Brain microvascular endothelial cell (primary cell): ENCODE measurements at regions not wholly inside any gene's neighbourhood (a gene's known extent, or its start where the extent isn't known, plus 50 kb on each side); places are given as distances from the start of the nearest gene placed in this dataset.
A peak's percentile ranks its signal among the peaks of the same experiment; 100 is the strongest.

Source experiments
- DNase-seq: peaks from one replicate; pipeline ENCODE4 v3.0.0-alpha.2; 2020
- H3K27ac ChIP-seq: fragments of 250-450 bp; sonication (Bioruptor Pico); 2 replicates; pipeline ENCODE4 v1.5.1; 2020; ENCODE audit warnings: mild to moderate bottlenecking, moderate library complexity
- H3K27me3 ChIP-seq: fragments of 250-450 bp; sonication (Bioruptor Pico); replicated peaks from 2 replicates; pipeline ENCODE4 v1.5.1; 2020; ENCODE audit warnings: mild to moderate bottlenecking
- H3K36me3 ChIP-seq: fragments of 250-450 bp; sonication (Bioruptor Pico); replicated peaks from 2 replicates; pipeline ENCODE4 v1.5.1; 2020; ENCODE audit warnings: mild to moderate bottlenecking
- H3K4me3 ChIP-seq: 2 replicates; pipeline ENCODE4 v1.5.1; 2011; ENCODE audit warnings: low read depth, mild to moderate bottlenecking, control low read depth, low read length, moderate library complexity
- CTCF ChIP-seq: IDR thresholded peaks from 2 replicates; pipeline ENCODE4 v1.5.1; 2011; ENCODE audit warnings: low read depth, mild to moderate bottlenecking, moderate library complexity, low read length, control low read depth, inconsistent platforms; ENCODE audit errors: missing control alignments
- in situ Hi-C: cut with HindIII; loops from 2 replicates; pipeline ENCODE4 v1.10.0; 2017; ENCODE audit warnings: low sequenced_read_pairs, low pct_ligation_motif_present

- no peak overlapping the region for H3K27ac ChIP-seq
- in situ Hi-C loops = no loop called here
- no peak overlapping the region for H3K4me3 ChIP-seq
- no peaks in the 10 kb centered on the region for H3K36me3 ChIP-seq
- TF ChIP-seq CTCF = no peak
- no peak for DNase-seq
- no peaks in the 10 kb centered on the region for H3K27me3 ChIP-seq
Observed at GRCh38 chr12:77727442-77728001, 103.2 kb upstream of the NAV3 start.

DNA sequence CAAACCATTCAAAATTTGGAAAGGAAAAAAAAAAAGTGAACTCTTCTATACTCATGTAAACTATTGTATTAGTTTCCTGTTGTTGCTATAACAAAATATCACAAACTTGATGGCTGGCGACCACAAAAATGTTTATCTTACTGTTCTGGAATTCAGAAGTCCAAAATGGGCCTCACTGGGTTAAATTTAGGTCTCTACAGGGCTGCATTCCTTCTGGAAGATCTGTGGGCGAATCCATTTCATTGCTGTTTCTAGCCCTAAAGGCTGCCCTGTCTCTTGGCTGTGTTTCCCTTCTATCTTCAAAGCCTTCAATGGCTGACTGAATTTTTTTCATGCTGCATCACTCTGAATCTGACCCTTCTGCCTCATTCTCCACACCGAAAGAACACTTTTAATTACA lies 105.1 kb upstream of the NAV3 start:
- Histone ChIP-seq H3K27me3 (no peaks in the 10 kb centered on the region), H3K27ac (peak overlapping the region; percentile 76), H3K4me3 (no peak overlapping the region), H3K36me3 (no peaks in the 10 kb centered on the region)
- in situ Hi-C loops = no loop called here
- peak; percentile 92 for DNase-seq
- no peak for TF ChIP-seq CTCF

DNA sequence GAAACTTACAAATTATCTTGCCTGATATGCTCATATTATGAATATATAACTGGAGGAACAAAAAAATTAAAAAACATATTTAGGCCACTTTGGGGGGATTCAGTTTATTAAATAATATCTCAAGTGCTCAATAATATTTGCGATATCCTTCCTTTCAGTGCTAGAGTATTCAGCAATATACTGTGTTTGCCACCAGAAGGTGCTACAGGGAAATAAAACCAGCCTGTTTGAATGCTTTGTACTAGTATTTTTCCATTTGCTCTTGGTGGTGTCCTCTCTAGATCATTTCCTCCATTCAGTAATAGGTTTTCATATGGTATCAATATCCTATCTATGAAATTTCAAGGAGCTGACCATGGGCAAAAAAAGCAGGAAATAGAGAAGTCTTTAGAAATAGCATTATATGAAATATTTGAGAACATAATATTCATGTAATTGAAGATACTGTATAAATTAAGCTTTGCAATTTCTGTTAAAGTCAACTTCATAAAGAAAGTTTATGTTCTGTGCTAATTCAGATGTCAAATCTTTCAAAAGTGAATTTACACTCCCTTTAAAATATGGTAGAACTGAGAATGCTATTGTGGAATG lies 106.2 kb upstream of the NAV3 start:
- H3K4me3 ChIP-seq = no peak overlapping the region
- peak; percentile 48 for DNase-seq
- peak; percentile 66 for TF ChIP-seq CTCF
- H3K27ac ChIP-seq = no peak overlapping the region
- no peaks in the 10 kb centered on the region for H3K36me3 ChIP-seq
- no peaks in the 10 kb centered on the region for H3K27me3 ChIP-seq
- in situ Hi-C loops = no loop called here

DNA sequence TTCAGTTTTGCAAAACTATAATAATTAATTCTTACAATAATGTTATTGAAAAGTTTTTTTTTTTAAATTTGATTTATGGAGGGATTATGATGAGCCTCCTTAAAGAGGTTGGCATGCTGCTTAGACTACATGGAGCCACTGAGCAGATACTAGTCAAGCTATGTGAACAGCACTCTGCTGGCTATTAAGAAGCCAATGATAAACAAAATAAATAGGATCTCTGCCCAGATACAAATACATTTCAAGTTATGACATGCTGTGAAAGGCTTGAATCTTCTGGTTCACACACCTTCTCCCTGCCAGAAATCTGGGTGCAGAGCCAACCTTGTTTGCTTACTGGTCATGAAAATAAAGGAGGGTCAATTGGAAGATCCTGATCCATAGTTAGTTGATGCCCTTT lies 107.4 kb upstream of the NAV3 start:
- no peak for DNase-seq
- Histone ChIP-seq H3K27ac (no peak overlapping the region), H3K27me3 (no peaks in the 10 kb centered on the region), H3K36me3 (no peaks in the 10 kb centered on the region), H3K4me3 (no peak overlapping the region)
- TF ChIP-seq CTCF = no peak
- in situ Hi-C loops = no loop called here

DNA sequence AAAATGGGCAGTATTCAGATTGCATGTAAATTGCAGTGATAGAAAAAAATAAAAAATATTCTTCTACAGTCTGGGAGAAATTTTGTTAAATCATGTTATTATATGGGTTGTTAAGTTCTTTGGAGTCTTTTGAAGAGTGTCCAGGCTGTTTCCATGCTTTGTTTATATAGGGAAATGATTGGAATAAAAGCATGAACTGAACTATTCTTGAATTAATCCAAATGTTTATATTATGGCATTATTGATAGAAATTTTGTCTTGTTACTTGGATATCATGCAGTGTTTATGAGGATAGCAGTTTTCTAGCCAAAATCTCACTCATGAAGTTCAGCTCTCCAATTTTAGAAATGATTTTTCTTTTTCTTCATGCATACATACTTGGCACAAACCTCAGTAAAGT lies 108.2 kb upstream of the NAV3 start:
- in situ Hi-C loops = no loop called here
- no peaks in the 10 kb centered on the region for H3K27me3 ChIP-seq
- no peak overlapping the region for H3K4me3 ChIP-seq
- no peak for DNase-seq
- no peak overlapping the region for H3K27ac ChIP-seq
- TF ChIP-seq CTCF = no peak
- H3K36me3 ChIP-seq = no peaks in the 10 kb centered on the region

DNA sequence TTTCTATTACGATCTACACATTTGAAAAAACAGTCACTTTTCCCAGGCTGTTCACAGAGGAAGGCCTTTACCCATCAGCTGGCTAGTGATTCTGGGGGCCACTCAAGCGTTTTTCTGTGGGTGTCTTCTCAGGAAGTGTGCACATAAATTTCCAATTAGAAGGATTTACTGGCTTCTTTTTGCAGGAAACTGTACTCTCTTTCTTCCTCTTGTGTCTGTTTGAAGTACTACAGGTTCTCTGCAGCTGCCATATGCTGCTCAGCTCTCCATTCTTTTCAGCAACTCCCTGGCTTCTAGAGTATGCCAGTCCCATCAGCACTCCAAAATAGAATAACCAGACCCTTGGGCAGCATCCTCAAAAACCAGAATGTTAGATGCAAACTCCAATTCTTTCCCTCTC lies 110.4 kb upstream of the NAV3 start:
- H3K27me3 ChIP-seq = no peaks in the 10 kb centered on the region

More for the DNA sequence above, 110.4 kb upstream of the NAV3 start:
- Histone ChIP-seq H3K27ac (no peak overlapping the region), H3K4me3 (no peak overlapping the region), H3K36me3 (no peaks in the 10 kb centered on the region)
- in situ Hi-C loops = no loop called here
- DNase-seq = no peak
- peak; percentile 58 for TF ChIP-seq CTCF
